HL-60 (cell line): ENCODE measurements at regions not wholly inside any gene's neighbourhood (a gene's known extent, or its start where the extent isn't known, plus 50 kb on each side); places are given as distances from the start of the nearest gene placed in this dataset.

ENCODE experiments used
- POLR2AphosphoS5 ChIP-seq: IDR thresholded peaks from 2 replicates; pipeline ENCODE4 v1.6.1; 2012; ENCODE audit warnings: low read depth
- TF ChIP-seq, protein P1 (sequence below): IDR thresholded peaks from one replicate; pipeline ENCODE4 v1.5.1; 2011; ENCODE audit warnings: low read length, control low read depth, inconsistent platforms; ENCODE audit not compliant: insufficient read depth
- TF ChIP-seq, protein P2 (sequence below): IDR thresholded peaks from 2 replicates; pipeline ENCODE4 v1.6.1; 2012; ENCODE audit warnings: low read depth; ENCODE audit not compliant: insufficient replicate concordance

DNA sequence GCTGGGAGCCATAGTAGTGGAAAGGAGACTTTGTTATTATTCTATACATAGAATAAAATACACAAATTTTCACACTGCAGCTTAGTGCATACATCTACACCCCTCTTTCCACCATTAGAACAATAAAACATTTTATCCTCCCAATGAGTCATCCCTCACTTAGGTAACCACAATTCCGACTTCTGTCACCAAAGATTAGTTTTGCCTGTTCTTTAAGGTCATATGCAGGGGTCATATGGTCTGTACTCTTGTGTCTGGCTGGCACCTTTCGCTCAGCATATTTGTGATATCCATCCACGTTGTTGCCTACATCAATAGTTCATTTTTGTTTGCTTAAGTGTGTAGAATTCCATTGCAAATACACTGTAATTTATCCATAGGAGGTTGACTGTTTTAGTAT, 399.4 kb downstream of the SHQ1 start:
- TF ChIP-seq, protein P1, sequence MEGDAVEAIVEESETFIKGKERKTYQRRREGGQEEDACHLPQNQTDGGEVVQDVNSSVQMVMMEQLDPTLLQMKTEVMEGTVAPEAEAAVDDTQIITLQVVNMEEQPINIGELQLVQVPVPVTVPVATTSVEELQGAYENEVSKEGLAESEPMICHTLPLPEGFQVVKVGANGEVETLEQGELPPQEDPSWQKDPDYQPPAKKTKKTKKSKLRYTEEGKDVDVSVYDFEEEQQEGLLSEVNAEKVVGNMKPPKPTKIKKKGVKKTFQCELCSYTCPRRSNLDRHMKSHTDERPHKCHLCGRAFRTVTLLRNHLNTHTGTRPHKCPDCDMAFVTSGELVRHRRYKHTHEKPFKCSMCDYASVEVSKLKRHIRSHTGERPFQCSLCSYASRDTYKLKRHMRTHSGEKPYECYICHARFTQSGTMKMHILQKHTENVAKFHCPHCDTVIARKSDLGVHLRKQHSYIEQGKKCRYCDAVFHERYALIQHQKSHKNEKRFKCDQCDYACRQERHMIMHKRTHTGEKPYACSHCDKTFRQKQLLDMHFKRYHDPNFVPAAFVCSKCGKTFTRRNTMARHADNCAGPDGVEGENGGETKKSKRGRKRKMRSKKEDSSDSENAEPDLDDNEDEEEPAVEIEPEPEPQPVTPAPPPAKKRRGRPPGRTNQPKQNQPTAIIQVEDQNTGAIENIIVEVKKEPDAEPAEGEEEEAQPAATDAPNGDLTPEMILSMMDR, result no peak
- TF ChIP-seq POLR2AphosphoS5, result no peak
- TF ChIP-seq, protein P2, sequence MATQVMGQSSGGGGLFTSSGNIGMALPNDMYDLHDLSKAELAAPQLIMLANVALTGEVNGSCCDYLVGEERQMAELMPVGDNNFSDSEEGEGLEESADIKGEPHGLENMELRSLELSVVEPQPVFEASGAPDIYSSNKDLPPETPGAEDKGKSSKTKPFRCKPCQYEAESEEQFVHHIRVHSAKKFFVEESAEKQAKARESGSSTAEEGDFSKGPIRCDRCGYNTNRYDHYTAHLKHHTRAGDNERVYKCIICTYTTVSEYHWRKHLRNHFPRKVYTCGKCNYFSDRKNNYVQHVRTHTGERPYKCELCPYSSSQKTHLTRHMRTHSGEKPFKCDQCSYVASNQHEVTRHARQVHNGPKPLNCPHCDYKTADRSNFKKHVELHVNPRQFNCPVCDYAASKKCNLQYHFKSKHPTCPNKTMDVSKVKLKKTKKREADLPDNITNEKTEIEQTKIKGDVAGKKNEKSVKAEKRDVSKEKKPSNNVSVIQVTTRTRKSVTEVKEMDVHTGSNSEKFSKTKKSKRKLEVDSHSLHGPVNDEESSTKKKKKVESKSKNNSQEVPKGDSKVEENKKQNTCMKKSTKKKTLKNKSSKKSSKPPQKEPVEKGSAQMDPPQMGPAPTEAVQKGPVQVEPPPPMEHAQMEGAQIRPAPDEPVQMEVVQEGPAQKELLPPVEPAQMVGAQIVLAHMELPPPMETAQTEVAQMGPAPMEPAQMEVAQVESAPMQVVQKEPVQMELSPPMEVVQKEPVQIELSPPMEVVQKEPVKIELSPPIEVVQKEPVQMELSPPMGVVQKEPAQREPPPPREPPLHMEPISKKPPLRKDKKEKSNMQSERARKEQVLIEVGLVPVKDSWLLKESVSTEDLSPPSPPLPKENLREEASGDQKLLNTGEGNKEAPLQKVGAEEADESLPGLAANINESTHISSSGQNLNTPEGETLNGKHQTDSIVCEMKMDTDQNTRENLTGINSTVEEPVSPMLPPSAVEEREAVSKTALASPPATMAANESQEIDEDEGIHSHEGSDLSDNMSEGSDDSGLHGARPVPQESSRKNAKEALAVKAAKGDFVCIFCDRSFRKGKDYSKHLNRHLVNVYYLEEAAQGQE, result no peak
